Mucosa of rectum (tissue), 2 donors: ENCODE measurements at regions not wholly inside any gene's neighbourhood (a gene's known extent, or its start where the extent isn't known, plus 50 kb on each side); places are given as distances from the start of the nearest gene placed in this dataset.
"Not testable (repeated sequence)": the region's sequence is repeated elsewhere in the genome, so short reads cannot be mapped to it uniquely, and the experiment has no call there.

Source experiments
- H3K27ac ChIP-seq, 2 donors: one replicate each; pipeline ENCODE4 v1.7.0; 2013; ENCODE audit warnings: inconsistent platforms in 2 of 2, low read depth in 2 of 2, low read length in 2 of 2
- H3K27me3 ChIP-seq, 2 donors: one replicate each; pipeline ENCODE4 v1.7.0; 2013; ENCODE audit warnings: low read length in 2 of 2; ENCODE audit not compliant: control insufficient read depth in 2 of 2, insufficient read depth in 2 of 2
- H3K36me3 ChIP-seq, 2 donors: one replicate each; pipeline ENCODE4 v1.7.0; 2013; ENCODE audit warnings: low read length in 2 of 2; ENCODE audit not compliant: control insufficient read depth in 2 of 2, insufficient read depth in 2 of 2
- H3K4me1 ChIP-seq, 2 donors: one replicate each; pipeline ENCODE4 v1.7.0; 2013; ENCODE audit warnings: low read length in 2 of 2, mild to moderate bottlenecking in 1 of 2; ENCODE audit not compliant: control insufficient read depth in 2 of 2, insufficient read depth in 2 of 2
- H3K4me3 ChIP-seq, 2 donors: one replicate each; pipeline ENCODE4 v1.7.0; 2013; ENCODE audit warnings: low read length in 2 of 2
- H3K9ac ChIP-seq, 2 donors: one replicate each; pipeline ENCODE4 v1.7.0; 2013; ENCODE audit warnings: low read length in 2 of 2, low read depth in 1 of 2, mild to moderate bottlenecking in 1 of 2
- H3K9me3 ChIP-seq, 2 donors: one replicate each; pipeline ENCODE4 v1.7.0; 2013; ENCODE audit warnings: low read length in 2 of 2; ENCODE audit not compliant: control insufficient read depth in 2 of 2
- donor health status: healthy.
- donor health status: Normal muscosa, but diverticular disease.

DNA sequence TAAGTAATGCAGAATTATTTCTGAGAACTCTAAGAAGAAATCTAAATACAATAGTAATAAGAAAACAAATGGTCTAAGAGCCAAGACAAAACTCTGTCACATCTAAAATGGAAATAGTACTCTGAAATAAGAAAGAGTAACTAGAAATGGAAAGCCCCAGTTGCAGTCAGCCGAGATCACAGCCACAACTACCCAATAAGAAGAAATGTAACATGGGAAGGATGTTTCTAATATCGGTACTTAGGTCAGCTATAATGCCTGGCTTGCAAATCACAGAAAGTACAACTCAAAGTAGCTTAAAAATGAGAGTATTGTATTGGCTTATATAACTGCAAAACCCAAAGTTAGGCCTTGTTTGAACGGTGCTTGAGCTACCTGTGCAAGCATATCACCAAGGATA lies 58.6 kb upstream of the USP25 start:
- H3K9me3 ChIP-seq, result no peaks in the 10 kb centered on the region
- no peak overlapping the region for H3K9ac ChIP-seq
- H3K27me3 ChIP-seq, result no peaks in the 10 kb centered on the region
- no peaks in the 10 kb centered on the region for H3K36me3 ChIP-seq
- H3K27ac ChIP-seq, result no peak overlapping the region
- no peaks in the 10 kb centered on the region for H3K4me1 ChIP-seq
- no peak overlapping the region for H3K4me3 ChIP-seq

DNA sequence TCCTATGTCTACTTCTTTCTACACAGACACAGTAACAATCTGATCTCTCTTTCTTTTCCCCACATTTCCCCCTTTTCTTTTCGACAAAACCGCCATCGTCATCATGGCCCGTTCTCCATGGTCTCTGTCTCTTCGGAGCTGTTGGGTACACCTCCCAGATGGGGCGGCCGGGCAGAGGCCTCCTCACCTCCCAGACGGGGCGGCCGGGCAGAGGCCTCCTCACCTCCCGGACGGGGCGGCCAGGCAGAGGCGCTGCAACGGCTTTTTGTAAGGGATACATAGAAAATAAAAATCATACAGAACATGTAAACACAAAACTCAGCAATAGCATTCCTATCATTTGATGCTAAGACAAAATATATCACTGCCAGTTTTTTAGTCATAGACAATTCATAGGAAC lies 57.2 kb upstream of the USP25 start:
- H3K4me1 ChIP-seq, H3K4me3 ChIP-seq, H3K36me3 ChIP-seq, H3K9ac ChIP-seq, H3K27me3 ChIP-seq, H3K9me3 ChIP-seq, H3K27ac ChIP-seq: not testable (repeated sequence)

DNA sequence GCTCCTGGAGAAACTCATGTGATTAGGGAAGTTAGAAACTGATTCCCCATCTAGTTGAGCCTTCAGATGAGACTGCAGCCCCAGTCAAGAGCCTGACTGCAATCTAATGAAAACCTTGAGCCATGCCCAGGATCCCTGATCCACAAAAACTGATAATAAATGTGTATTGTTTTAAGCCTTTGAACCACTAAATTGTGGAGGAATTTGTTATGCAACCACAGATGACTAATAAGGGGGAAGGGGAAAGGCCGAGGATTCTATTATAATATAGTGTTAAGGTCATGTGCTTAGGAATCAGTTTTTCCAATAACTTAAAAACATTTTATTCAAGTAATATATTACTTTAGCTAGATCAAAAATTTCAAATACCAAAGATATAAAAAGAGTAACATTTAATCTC lies 52.8 kb upstream of the USP25 start:
- no peak overlapping the region for H3K27ac ChIP-seq
- no peaks in the 10 kb centered on the region for H3K27me3 ChIP-seq
- H3K4me1 ChIP-seq, result no peaks in the 10 kb centered on the region
- no peak overlapping the region for H3K4me3 ChIP-seq
- no peaks in the 10 kb centered on the region for H3K9me3 ChIP-seq
- H3K36me3 ChIP-seq, result no peaks in the 10 kb centered on the region
- no peak overlapping the region for H3K9ac ChIP-seq

DNA sequence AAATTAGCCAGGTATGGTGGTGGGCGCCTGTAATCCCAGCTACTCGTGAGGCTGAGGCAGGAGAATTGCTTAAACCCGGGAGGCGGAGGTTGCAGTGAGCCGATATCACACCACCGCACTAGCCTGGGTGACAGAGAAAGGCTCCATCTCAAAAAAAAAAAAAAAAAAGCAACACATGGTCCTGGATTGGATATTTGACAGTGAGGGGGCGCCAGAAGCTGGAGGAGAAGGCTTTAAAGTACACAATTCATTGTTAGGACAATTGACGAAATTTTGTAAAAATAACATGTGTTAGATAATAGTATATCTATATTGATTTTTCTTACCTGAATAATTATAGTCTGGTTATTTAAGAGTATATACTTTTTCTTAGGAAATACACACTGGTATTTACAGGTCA lies 50.2 kb upstream of the USP25 start:
- no peak overlapping the region for H3K4me3 ChIP-seq
- H3K9ac ChIP-seq, result no peak overlapping the region
- no peak overlapping the region for H3K27ac ChIP-seq
- H3K36me3 ChIP-seq, result no peaks in the 10 kb centered on the region
- no peaks in the 10 kb centered on the region for H3K27me3 ChIP-seq
- no peaks in the 10 kb centered on the region for H3K4me1 ChIP-seq
- H3K9me3 ChIP-seq, result no peaks in the 10 kb centered on the region
